PC-3 (cell line): ENCODE measurements at regions not wholly inside any gene's neighbourhood (a gene's known extent, or its start where the extent isn't known, plus 50 kb on each side); places are given as distances from the start of the nearest gene placed in this dataset.

Experiments used
- ATAC-seq: fragments of 200-7000 bp; cut with Tn5 transposase; 2 replicates; pipeline ENCODE4 v1.9.1; 2020; ENCODE audit warnings: mild to moderate bottlenecking, moderate library complexity
- BruUV-seq: library from RNA; stranded (reverse); fragments of 400-500 nt; replicated peaks from 2 replicates; lab custom pipeline; 2021; lab: Mats Ljungman, UMichigan
- CTCF ChIA-PET: fragments of 300-600 bp; sonication (Branson Sonifier 250); formaldehyde crosslinking; loops from one replicate; lab custom pipeline; 2022; ENCODE audit warnings: antibody characterized with exemption; lab: Charles Lee
- POLR2A ChIA-PET: fragments of 300-600 bp; sonication (Branson Sonifier 250); formaldehyde crosslinking; loops from one replicate; lab custom pipeline; 2022; ENCODE audit warnings: antibody characterized with exemption; ENCODE audit not compliant: unreplicated experiment; lab: Charles Lee
- DNase-seq: peaks from one replicate; pipeline ENCODE4 v3.0.0-alpha.2; 2015
- H2AFZ ChIP-seq: fragments of 300-600 bp; sonication (generic); 2 replicates; pipeline ENCODE4 v1.6.0; 2016; ENCODE audit warnings: antibody characterized with exemption, low read length
- H3F3A ChIP-seq: fragments of 300-600 bp; sonication (generic); one replicate; pipeline ENCODE4 v1.6.0; 2017; ENCODE audit warnings: antibody characterized with exemption, low read length, control low read depth, mild to moderate bottlenecking; ENCODE audit not compliant: unreplicated experiment
- H3K27ac ChIP-seq: fragments of 300-600 bp; sonication (generic); 2 replicates; pipeline ENCODE4 v1.5.1; 2016; ENCODE audit warnings: mild to moderate bottlenecking, low read length
- H3K27me3 ChIP-seq: fragments of 300-600 bp; sonication (generic); 2 replicates; pipeline ENCODE4 v1.6.1; 2016; ENCODE audit warnings: low read length, mixed read lengths
- H3K36me3 ChIP-seq: fragments of 300-600 bp; sonication (generic); 2 replicates; pipeline ENCODE4 v1.6.1; 2016; ENCODE audit warnings: low read depth, mixed run types, low read length, mixed read lengths
- H3K4me1 ChIP-seq: fragments of 300-600 bp; sonication (generic); 2 replicates; pipeline ENCODE4 v1.5.1; 2016; ENCODE audit warnings: low read length; ENCODE audit not compliant: insufficient read depth
- H3K4me2 ChIP-seq: fragments of 300-600 bp; sonication (generic); 2 replicates; pipeline ENCODE4 v1.6.0; 2016; ENCODE audit warnings: low read length
- H3K4me3 ChIP-seq: fragments of 300-600 bp; sonication (generic); 2 replicates; pipeline ENCODE4 v1.5.1; 2016; ENCODE audit warnings: mild to moderate bottlenecking, low read length, mixed read lengths
- H3K79me2 ChIP-seq: fragments of 300-600 bp; sonication (generic); 2 replicates; pipeline ENCODE4 v1.6.1; 2017; ENCODE audit warnings: low read length, mixed read lengths
- H3K9ac ChIP-seq: fragments of 300-600 bp; sonication (generic); 2 replicates; pipeline ENCODE4 v1.6.0; 2016; ENCODE audit warnings: mild to moderate bottlenecking, low read length
- H3K9me2 ChIP-seq: fragments of 300-600 bp; sonication (generic); replicated peaks from 2 replicates; pipeline ENCODE4 v1.6.1; 2016; ENCODE audit warnings: mixed run types, low read length, mixed read lengths
- H3K9me3 ChIP-seq: fragments of 300-600 bp; sonication (generic); 2 replicates; pipeline ENCODE4 v1.6.1; 2016; ENCODE audit warnings: low read length, mixed read lengths
- H4K20me1 ChIP-seq: fragments of 300-600 bp; sonication (generic); 2 replicates; pipeline ENCODE4 v1.6.1; 2016; ENCODE audit warnings: low read length, mixed read lengths
- EZH2 ChIP-seq: fragments of 300-600 bp; sonication (generic); IDR thresholded peaks from one replicate; pipeline ENCODE4 v1.6.1; 2017; ENCODE audit warnings: antibody characterized with exemption, mild to moderate bottlenecking, low read length; ENCODE audit not compliant: unreplicated experiment
- EZH2phosphoT487 ChIP-seq: fragments of 300-600 bp; sonication (generic); IDR thresholded peaks from 2 replicates; pipeline ENCODE4 v1.6.1; 2018; ENCODE audit warnings: mild to moderate bottlenecking, antibody characterized with exemption, low read length, borderline replicate concordance
- intact Hi-C: fragments of 100-400 bp; cut with micrococcal nuclease; formaldehyde crosslinking; loops from 2 replicates; pipeline ENCODE4 v1.9.0; 2023
- TF ChIP-seq, protein P1 (sequence below): fragments of 300-600 bp; sonication (generic); conservative IDR thresholded peaks from 2 replicates; pipeline ENCODE4 v1.5.1; 2017; ENCODE audit warnings: antibody characterized with exemption, low read depth, mild to moderate bottlenecking, low read length

DNA sequence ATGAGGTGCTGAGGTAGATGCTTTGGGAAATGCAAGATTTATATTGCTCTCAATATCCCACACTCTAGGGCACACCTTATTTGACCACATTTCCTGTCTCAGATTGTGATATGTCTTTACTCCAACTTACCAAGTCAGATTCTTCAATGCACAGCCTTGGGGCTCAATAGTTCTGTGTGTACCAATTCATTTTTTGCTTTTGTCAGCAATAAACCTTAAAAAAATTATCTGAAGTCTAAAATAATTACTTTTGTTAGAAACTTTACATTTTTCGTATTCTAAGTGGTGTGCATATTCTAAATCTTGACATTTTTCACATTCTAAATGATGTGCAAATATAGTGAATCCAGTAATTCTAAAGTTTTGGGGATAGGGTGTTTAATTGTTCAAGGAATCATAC, 447.5 kb upstream of the COX7C start:
- no TSS peak for BruUV-seq
- DNase-seq (no peak), ATAC-seq (no peak)
- POLR2A ChIA-PET = no interaction called here
- Histone ChIP-seq H3K9ac (no peak overlapping the region), H3K4me2 (no peak overlapping the region), H3K27ac (no peak overlapping the region), H3K9me2 (no peaks in the 10 kb centered on the region), H3K4me1 (no peaks in the 10 kb centered on the region), H4K20me1 (no peaks in the 10 kb centered on the region), H3K9me3 (no peaks in the 10 kb centered on the region), H3K79me2 (no peaks in the 10 kb centered on the region), H2AFZ (no peak overlapping the region), H3F3A (no peaks in the 10 kb centered on the region), H3K36me3 (no peaks in the 10 kb centered on the region), H3K4me3 (no peak overlapping the region), H3K27me3 (no peaks in the 10 kb centered on the region)
- intact Hi-C loops = loop anchor here (10.0 kb wide), 1 partner anchor 225 kb away; no protein-coding TSS in a partner anchor
- TF ChIP-seq EZH2phosphoT487 (no peak), EZH2 (no peak)
- TF ChIP-seq, protein P1, sequence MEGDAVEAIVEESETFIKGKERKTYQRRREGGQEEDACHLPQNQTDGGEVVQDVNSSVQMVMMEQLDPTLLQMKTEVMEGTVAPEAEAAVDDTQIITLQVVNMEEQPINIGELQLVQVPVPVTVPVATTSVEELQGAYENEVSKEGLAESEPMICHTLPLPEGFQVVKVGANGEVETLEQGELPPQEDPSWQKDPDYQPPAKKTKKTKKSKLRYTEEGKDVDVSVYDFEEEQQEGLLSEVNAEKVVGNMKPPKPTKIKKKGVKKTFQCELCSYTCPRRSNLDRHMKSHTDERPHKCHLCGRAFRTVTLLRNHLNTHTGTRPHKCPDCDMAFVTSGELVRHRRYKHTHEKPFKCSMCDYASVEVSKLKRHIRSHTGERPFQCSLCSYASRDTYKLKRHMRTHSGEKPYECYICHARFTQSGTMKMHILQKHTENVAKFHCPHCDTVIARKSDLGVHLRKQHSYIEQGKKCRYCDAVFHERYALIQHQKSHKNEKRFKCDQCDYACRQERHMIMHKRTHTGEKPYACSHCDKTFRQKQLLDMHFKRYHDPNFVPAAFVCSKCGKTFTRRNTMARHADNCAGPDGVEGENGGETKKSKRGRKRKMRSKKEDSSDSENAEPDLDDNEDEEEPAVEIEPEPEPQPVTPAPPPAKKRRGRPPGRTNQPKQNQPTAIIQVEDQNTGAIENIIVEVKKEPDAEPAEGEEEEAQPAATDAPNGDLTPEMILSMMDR = no peak
- CTCF ChIA-PET = no interaction called here

DNA sequence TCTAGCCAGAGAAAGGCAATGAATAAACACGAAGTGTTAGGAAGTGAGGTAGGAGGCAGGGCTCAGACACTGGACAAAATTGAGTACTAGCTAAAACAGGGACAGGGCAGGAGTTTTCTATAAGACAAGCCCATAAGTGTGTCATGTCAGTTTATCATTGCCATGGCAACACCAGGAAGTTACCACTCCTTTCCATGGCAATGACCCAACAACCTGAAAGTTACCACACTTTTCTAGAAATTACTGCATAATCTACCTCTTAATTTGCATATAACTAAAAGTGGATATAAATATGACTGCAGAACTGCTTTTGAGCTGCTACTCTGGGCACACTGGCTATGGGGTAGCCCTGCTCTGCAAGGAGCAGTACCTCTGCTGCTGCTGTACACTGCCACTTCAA, 442.5 kb upstream of the COX7C start:
- intact Hi-C loops = loop anchor here (10.0 kb wide), 1 partner anchor 230 kb away; no protein-coding TSS in a partner anchor
- H3K9ac ChIP-seq = no peak overlapping the region
- no peaks in the 10 kb centered on the region for H3F3A ChIP-seq
- no peaks in the 10 kb centered on the region for H3K4me1 ChIP-seq
- H2AFZ ChIP-seq = no peak overlapping the region
- H3K4me3 ChIP-seq = no peak overlapping the region
- H3K79me2 ChIP-seq = no peaks in the 10 kb centered on the region
- no TSS peak for BruUV-seq
- no peak overlapping the region for H3K27ac ChIP-seq
- ATAC-seq (no peak; the same call in 1 of the 2 replicates), DNase-seq (peak; percentile 34)
- H3K4me2 ChIP-seq = no peak overlapping the region
- no peaks in the 10 kb centered on the region for H3K36me3 ChIP-seq
- ChIA-PET CTCF (no interaction called here), POLR2A (no interaction called here)
- no peak for TF ChIP-seq EZH2
- TF ChIP-seq, protein P1 = no peak
- no peak for TF ChIP-seq EZH2phosphoT487
- H3K9me3 ChIP-seq = no peaks in the 10 kb centered on the region
- no peaks in the 10 kb centered on the region for H3K27me3 ChIP-seq
- no peaks in the 10 kb centered on the region for H4K20me1 ChIP-seq
- no peaks in the 10 kb centered on the region for H3K9me2 ChIP-seq

DNA sequence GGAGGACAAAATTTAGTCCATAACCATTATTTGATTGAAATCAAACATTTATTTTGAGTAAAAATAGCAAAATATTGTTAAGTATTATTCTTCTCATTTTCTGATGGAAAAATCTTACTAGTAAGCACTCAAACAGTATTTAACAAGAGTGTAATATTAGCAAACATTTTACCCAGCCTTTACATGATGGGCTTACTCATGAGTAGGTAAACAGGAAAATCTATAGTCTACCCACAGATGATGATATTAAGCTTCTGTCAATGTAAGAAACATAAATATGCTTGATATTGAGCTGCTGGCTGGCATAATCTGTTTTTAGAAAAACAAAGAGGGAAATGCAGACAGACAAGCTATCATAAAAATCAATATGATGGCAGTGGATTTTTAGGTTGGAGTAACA, 418.5 kb upstream of the COX7C start:
- Histone ChIP-seq H3K36me3 (no peaks in the 10 kb centered on the region), H3K4me1 (no peaks in the 10 kb centered on the region), H3K27me3 (no peaks in the 10 kb centered on the region)

More for the DNA sequence above, 418.5 kb upstream of the COX7C start:
- Histone ChIP-seq H3K9ac (no peak overlapping the region), H3K4me2 (no peak overlapping the region), H3K9me2 (no peaks in the 10 kb centered on the region), H3F3A (no peaks in the 10 kb centered on the region), H3K27ac (no peak overlapping the region), H3K9me3 (no peaks in the 10 kb centered on the region), H4K20me1 (no peaks in the 10 kb centered on the region), H3K79me2 (no peaks in the 10 kb centered on the region), H2AFZ (no peak overlapping the region), H3K4me3 (no peak overlapping the region)
- CTCF ChIA-PET = no interaction called here
- ATAC-seq = peak; percentile 96
- POLR2A ChIA-PET = no interaction called here
- no TSS peak for BruUV-seq
- no peak for TF ChIP-seq EZH2phosphoT487
- TF ChIP-seq EZH2 = no peak
- TF ChIP-seq, protein P1 = no peak
- DNase-seq = peak; percentile 26
- intact Hi-C loops = no loop called here
